HG02610 (cell line): ENCODE measurements at regions not wholly inside any gene's neighbourhood (a gene's known extent, or its start where the extent isn't known, plus 50 kb on each side); places are given as distances from the start of the nearest gene placed in this dataset.

ENCODE experiments used
- ATAC-seq: cut with Tn5 transposase; IDR thresholded peaks from one replicate; pipeline ENCODE4 v1.9.1; 2021; ENCODE audit warnings: mild to moderate bottlenecking, moderate library complexity; ENCODE audit not compliant: unreplicated experiment

GRCh38 chrX:96311366-96311765 is 373.3 kb upstream of the DIAPH2 start:
- ATAC-seq, result no peak

- ATAC-seq, result no peak
Measured at GRCh38 chrX:96314985-96315384, 369.7 kb upstream of the DIAPH2 start.

DNA sequence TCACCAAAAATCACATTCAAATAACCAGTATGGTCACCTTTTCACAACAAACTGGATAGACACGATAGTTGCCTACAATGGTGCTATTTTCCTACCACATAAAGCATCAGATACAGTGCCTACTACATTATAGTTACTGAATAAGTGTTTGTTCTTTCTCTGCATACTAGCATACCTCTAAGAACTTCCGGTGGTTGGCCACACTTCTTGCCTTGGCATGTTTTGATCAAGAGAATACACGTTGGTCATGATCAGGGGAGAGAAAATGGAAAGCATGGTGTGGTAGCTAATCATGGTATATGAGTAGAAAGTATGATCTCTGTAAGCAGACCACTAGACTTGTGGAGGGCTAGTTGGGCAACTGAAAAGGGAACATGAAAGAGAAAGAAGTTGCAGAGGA is 322.8 kb upstream of the DIAPH2 start:
- no peak for ATAC-seq

- ATAC-seq, result no peak
Measured at GRCh38 chrX:96372313-96373046, 312.2 kb upstream of the DIAPH2 start.

DNA sequence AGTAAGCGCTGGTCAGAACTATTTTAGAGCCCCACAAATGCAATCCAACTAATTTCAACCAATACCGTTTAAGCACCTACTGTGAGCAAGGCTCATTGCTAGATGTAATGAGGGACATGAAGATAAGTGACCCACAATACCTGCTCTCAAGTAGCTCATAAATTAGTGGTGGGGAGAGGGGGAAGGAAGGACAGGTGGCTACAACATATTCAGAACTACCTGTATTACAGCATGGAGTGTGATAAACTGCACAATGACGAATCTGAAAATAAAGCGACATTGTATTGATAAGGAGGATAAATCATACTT is 311.6 kb upstream of the DIAPH2 start:
- ATAC-seq, result no peak

- ATAC-seq, result no peak
Measured at GRCh38 chrX:96376266-96376665, 308.4 kb upstream of the DIAPH2 start.

- no peak for ATAC-seq
Measured at GRCh38 chrX:96379951-96380350, 304.7 kb upstream of the DIAPH2 start.

DNA sequence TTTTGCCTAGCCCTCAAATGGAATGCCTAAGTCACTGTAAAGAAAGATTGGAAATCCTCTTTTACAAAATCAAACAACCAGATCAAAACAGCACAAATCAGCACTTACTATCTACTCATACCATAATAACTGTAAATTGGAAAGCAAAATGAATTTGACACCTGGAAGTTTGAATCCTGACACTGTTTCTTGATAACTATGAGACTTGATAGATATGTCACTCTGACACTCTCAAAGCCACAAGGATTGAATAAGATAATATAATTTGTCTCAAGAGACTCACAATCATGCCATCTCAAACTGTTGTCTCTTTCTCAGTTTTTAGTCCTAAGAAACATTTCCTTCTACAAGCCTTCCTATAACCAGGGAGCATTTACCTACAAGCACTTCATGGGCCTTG is 302.6 kb upstream of the DIAPH2 start:
- no peak for ATAC-seq

- no peak for ATAC-seq
Measured at GRCh38 chrX:96383428-96383827, 301.2 kb upstream of the DIAPH2 start.

GRCh38 chrX:96386325-96386724 is 298.3 kb upstream of the DIAPH2 start:
- ATAC-seq, result no peak

GRCh38 chrX:96386981-96387380 is 297.7 kb upstream of the DIAPH2 start:
- no peak for ATAC-seq

DNA sequence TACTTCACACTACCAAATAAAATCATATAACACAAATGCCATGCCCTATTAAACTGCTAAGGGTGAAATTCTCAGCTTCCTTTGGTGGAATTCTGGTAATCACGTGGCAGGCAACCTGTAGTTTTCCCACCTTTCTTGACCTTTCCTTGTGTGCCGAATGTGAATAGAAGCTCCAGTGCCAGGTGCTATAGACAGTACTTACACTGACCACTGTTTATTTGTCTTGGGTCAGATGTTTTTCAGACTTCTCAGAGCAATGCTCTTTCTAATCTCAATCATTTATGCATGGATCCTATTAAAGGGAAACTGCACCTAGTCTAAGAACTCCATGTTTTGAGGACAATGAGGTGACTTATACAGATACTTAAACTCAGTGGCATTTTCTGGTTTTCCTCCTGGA is 296.8 kb upstream of the DIAPH2 start:
- no peak for ATAC-seq

GRCh38 chrX:96389281-96390047 is 295.2 kb upstream of the DIAPH2 start:
- no peak for ATAC-seq

DNA sequence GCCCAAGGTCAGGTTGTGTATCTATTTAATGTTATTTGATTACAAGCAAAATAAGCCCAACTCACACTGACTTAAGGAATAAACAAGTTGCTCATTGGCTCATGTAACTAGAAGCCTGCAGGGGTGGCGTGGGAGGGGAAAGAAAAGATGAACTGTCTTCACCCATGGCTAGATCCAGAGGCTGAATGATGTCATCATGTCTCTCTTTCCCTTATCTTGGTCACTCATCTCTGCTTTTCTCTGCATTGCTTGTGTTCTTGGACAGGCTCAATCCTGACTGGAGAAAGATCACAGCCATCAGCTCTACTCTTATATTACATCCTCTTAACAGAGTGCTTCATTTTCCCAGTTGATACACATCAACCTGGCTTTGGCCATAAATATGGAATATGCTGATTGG is 290.0 kb upstream of the DIAPH2 start:
- ATAC-seq, result no peak

- ATAC-seq, result no peak
Measured at GRCh38 chrX:96403446-96403845, 281.2 kb upstream of the DIAPH2 start.

- ATAC-seq, result no peak
Measured at GRCh38 chrX:96405842-96406241, 278.8 kb upstream of the DIAPH2 start.

GRCh38 chrX:96407072-96407471 is 277.6 kb upstream of the DIAPH2 start:
- ATAC-seq, result no peak

GRCh38 chrX:96407501-96407900 is 277.1 kb upstream of the DIAPH2 start:
- no peak for ATAC-seq

GRCh38 chrX:96407981-96408380 is 276.7 kb upstream of the DIAPH2 start:
- no peak for ATAC-seq

- ATAC-seq, result no peak
Measured at GRCh38 chrX:96410927-96411326, 273.7 kb upstream of the DIAPH2 start.

DNA sequence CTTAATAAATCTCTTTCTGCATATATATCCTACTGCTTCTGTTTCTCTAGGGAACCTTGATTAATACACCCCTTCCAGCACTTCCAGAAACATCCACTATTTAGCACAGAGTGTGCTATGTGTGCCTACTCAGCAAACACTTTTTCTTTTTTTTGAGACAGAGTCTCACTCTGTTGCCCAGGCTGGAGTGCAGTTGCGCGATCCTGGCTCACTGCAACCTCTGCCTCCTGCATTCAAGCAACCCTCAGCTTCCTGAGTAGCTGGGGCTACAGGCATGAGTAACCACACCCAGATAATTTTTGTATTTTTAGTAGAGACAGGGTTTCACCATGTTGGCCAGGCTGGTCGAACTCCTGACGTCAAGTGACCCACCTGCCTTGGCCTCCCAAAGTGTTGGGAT is 266.9 kb upstream of the DIAPH2 start:
- no peak for ATAC-seq

DNA sequence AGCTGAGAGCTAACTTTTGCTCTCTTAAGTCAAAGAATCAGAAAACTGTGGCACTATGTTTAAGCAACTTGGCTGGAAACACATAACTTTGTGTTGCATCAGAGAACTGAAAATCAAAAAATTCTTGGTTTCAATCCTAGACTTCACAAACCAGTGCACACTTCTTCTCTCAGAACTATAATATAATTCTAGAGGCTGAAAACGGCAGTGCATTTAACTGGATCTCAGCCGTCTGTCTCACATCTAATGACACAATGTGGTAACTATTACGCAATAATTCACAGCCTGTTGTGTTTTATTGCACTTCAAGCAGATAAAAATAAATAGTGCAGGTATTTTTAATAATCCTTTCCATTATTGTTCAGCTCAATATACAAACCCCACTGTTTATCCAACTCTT is 260.6 kb upstream of the DIAPH2 start:
- no peak for ATAC-seq

GRCh38 chrX:96425200-96425599 is 259.4 kb upstream of the DIAPH2 start:
- ATAC-seq, result no peak
